ENCODE measurements at regions not wholly inside any gene's neighbourhood (a gene's known extent, or its start where the extent isn't known, plus 50 kb on each side); places are given as distances from the start of the nearest gene placed in this dataset.

DNA sequence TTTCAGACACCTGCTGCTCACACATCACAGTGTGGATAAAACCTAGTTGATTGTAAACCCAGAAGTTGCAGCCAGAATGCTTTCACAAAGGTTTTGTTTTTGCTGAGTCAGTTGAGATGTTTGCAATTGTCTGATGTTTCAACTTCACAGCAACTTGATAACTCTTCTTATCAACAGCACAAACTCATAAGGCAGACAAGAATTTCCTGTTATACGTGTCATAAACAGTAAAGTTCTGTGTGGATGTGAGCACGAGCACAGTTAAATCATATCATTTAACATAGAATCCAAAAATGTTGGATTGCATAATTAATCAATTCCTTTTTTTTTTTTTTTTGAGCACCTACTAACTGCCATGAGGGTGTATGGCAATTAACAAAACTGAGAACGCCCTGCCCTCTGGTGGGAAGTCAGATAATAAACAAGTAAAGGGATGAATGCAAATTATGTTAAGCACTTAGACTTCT, 512.2 kb downstream of the PDHA2 start:
- TF ChIP-seq, protein P1, sequence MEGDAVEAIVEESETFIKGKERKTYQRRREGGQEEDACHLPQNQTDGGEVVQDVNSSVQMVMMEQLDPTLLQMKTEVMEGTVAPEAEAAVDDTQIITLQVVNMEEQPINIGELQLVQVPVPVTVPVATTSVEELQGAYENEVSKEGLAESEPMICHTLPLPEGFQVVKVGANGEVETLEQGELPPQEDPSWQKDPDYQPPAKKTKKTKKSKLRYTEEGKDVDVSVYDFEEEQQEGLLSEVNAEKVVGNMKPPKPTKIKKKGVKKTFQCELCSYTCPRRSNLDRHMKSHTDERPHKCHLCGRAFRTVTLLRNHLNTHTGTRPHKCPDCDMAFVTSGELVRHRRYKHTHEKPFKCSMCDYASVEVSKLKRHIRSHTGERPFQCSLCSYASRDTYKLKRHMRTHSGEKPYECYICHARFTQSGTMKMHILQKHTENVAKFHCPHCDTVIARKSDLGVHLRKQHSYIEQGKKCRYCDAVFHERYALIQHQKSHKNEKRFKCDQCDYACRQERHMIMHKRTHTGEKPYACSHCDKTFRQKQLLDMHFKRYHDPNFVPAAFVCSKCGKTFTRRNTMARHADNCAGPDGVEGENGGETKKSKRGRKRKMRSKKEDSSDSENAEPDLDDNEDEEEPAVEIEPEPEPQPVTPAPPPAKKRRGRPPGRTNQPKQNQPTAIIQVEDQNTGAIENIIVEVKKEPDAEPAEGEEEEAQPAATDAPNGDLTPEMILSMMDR (IDR thresholded peaks at IDR 0.05): peak; percentile 39; the same call in 1 of the 2 replicates
- TF ChIP-seq, protein P2, sequence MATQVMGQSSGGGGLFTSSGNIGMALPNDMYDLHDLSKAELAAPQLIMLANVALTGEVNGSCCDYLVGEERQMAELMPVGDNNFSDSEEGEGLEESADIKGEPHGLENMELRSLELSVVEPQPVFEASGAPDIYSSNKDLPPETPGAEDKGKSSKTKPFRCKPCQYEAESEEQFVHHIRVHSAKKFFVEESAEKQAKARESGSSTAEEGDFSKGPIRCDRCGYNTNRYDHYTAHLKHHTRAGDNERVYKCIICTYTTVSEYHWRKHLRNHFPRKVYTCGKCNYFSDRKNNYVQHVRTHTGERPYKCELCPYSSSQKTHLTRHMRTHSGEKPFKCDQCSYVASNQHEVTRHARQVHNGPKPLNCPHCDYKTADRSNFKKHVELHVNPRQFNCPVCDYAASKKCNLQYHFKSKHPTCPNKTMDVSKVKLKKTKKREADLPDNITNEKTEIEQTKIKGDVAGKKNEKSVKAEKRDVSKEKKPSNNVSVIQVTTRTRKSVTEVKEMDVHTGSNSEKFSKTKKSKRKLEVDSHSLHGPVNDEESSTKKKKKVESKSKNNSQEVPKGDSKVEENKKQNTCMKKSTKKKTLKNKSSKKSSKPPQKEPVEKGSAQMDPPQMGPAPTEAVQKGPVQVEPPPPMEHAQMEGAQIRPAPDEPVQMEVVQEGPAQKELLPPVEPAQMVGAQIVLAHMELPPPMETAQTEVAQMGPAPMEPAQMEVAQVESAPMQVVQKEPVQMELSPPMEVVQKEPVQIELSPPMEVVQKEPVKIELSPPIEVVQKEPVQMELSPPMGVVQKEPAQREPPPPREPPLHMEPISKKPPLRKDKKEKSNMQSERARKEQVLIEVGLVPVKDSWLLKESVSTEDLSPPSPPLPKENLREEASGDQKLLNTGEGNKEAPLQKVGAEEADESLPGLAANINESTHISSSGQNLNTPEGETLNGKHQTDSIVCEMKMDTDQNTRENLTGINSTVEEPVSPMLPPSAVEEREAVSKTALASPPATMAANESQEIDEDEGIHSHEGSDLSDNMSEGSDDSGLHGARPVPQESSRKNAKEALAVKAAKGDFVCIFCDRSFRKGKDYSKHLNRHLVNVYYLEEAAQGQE (IDR thresholded peaks at IDR 0.05; ENCODE audit: insufficient read depth in 1 of 2, low read depth in 2 of 2, low read length in 1 of 2): no peak

All from Panc1 (cell line).